Lung (tissue), 11 donors: ENCODE measurements at regions not wholly inside any gene's neighbourhood (a gene's known extent, or its start where the extent isn't known, plus 50 kb on each side); places are given as distances from the start of the nearest gene placed in this dataset.

ENCODE experiments used
- ATAC-seq: fragments of 200-7000 bp; cut with Tn5 transposase; one replicate; pipeline ENCODE4 v1.9.1; 2020; ENCODE audit warnings: moderate number of reproducible peaks; ENCODE audit not compliant: insufficient read depth, low FRiP score
- DNase-seq, 3 donors: peaks; one replicate each; pipeline ENCODE4 v3.0.0-alpha.2; 2013 to 2017
- H3K27ac ChIP-seq, 2 donors: one replicate each; pipeline ENCODE4 v1.5.1; 2013; ENCODE audit warnings: mild to moderate bottlenecking in 2 of 2, moderate library complexity in 2 of 2, control low read depth in 1 of 2, inconsistent platforms in 1 of 2, low read depth in 1 of 2, low read length in 1 of 2
- H3K27me3 ChIP-seq, 3 donors: one replicate each; pipeline ENCODE4 v1.5.1; 2013; ENCODE audit warnings: low read length in 2 of 3; ENCODE audit not compliant: control insufficient read depth in 3 of 3, insufficient read depth in 3 of 3
- H3K36me3 ChIP-seq, 4 donors: one replicate each; pipeline ENCODE4 v1.5.1; 2013; ENCODE audit warnings: low read length in 4 of 4, mild to moderate bottlenecking in 1 of 4, moderate library complexity in 1 of 4; ENCODE audit not compliant: control insufficient read depth in 4 of 4, insufficient read depth in 4 of 4
- H3K4me1 ChIP-seq, 5 donors: one replicate each; pipeline ENCODE4 v1.5.1; 2013; ENCODE audit warnings: low read length in 5 of 5, mild to moderate bottlenecking in 2 of 5, moderate library complexity in 1 of 5; ENCODE audit not compliant: control insufficient read depth in 5 of 5, insufficient read depth in 5 of 5
- H3K4me3 ChIP-seq: one replicate; pipeline ENCODE4 v1.5.1; 2013; ENCODE audit warnings: mild to moderate bottlenecking, control low read depth, moderate library complexity
- H3K9ac ChIP-seq, 2 donors: one replicate each; pipeline ENCODE4 v1.5.1; 2013; ENCODE audit warnings: low read length in 2 of 2, control low read depth in 1 of 2; ENCODE audit not compliant: insufficient read depth in 1 of 2
- H3K9me3 ChIP-seq, 4 donors: one replicate each; pipeline ENCODE4 v1.5.1; 2013; ENCODE audit warnings: low read length in 3 of 4, mild to moderate bottlenecking in 1 of 4, moderate library complexity in 1 of 4; ENCODE audit not compliant: control insufficient read depth in 4 of 4, insufficient read depth in 3 of 4
- WGBS, 2 donors: extraction: QIAGEN DNeasy Blood & Tissue Kit; methylation state at CpG; one replicate each; pipeline ENCODE4 v1.1.7; 2013; 5-methylcytosine and 5-hydroxymethylcytosine counted together
- TF ChIP-seq, protein P1 (sequence below): IDR thresholded peaks from 2 replicates; pipeline ENCODE4 v1.5.1; 2012; ENCODE audit warnings: mild to moderate bottlenecking; ENCODE audit errors: control extremely low read depth, extremely low read depth
- donor health status: control.
- donor health status: control.
- donor health status: Bipolar disorder and iron deficiency.
- donor health status: healthy.
- donor health status: DM: yes; HTN: yes; CAD: no.

DNA sequence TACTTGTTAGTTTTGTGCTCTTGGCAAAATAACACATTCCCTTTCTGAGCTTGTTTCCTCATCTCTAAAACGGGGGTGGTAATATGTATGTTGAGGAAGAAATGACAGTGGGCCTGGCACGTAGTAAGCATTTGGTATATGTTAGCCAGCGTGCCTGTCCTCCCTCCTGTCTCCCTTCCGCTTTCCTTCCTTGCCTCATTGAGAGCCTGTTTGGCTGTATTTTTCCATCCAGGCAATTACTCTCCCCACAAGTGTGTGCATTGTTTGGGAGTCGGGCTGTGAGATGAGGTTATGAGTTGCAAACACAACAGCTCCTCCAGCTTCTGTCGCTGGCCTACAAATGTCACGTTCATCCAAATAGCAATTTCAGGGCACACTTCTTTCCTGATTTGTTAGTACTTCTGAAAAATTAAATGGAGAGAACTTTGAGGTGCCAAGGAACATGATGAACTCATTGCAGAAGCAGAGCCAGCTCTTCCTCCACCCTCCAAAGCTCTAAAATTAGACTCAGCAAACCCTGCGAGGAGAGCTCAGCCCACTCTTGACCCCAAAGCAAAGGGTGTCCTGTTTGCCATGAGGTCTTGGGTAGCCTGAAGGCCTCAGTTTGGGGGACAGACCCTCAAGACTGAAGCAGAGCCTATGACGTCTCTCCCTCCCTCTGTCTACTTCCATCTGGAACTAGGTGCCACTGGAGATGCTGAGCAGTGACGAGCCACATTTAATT lies 50.7 kb upstream of the TOX2 start:
- Histone ChIP-seq H3K4me1 (peaks cover 0 to 2% (median 0%) of the 10 kb centered on the region in 5 donors), H3K9me3 (no peaks in the 10 kb centered on the region), H3K36me3 (no peaks in the 10 kb centered on the region), H3K9ac (no peak overlapping the region), H3K27ac (no peak overlapping the region), H3K27me3 (peaks cover 0 to 2% (median 0%) of the 10 kb centered on the region in 3 donors), H3K4me3 (no peak overlapping the region)
- ATAC-seq (no peak), DNase-seq (peak in 1 of 3 donors; percentile 13)
- TF ChIP-seq, protein P1, sequence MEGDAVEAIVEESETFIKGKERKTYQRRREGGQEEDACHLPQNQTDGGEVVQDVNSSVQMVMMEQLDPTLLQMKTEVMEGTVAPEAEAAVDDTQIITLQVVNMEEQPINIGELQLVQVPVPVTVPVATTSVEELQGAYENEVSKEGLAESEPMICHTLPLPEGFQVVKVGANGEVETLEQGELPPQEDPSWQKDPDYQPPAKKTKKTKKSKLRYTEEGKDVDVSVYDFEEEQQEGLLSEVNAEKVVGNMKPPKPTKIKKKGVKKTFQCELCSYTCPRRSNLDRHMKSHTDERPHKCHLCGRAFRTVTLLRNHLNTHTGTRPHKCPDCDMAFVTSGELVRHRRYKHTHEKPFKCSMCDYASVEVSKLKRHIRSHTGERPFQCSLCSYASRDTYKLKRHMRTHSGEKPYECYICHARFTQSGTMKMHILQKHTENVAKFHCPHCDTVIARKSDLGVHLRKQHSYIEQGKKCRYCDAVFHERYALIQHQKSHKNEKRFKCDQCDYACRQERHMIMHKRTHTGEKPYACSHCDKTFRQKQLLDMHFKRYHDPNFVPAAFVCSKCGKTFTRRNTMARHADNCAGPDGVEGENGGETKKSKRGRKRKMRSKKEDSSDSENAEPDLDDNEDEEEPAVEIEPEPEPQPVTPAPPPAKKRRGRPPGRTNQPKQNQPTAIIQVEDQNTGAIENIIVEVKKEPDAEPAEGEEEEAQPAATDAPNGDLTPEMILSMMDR = no peak
- WGBS, 2 donors = 63 to 71% methylated on average over 10 of the region's 10 CpGs

DNA sequence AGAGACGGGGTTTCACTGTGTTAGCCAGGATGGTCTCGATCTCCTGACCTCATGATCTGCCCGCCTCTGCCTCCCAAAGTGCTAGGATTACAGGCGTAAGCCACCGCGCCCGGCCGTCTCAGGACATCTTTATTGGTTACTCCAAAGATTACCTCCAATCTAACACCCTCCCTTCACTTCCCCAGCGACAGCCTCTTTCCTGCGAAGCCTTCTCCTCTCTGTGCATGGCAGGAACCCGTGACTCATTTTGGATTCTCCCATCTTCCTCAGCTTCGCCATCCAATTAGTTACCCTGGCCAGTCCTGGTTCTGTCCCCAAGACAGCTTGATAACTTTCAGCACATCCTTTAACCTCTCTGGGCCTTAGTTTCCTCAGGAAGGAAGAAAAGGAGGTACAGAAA lies 51.3 kb upstream of the TOX2 start:
- Histone ChIP-seq H3K27me3 (peaks cover 0 to 2% (median 0%) of the 10 kb centered on the region in 3 donors), H3K4me1 (peaks cover 0 to 2% (median 0%) of the 10 kb centered on the region in 5 donors), H3K9ac (no peak overlapping the region), H3K27ac (no peak overlapping the region), H3K36me3 (no peaks in the 10 kb centered on the region), H3K9me3 (no peaks in the 10 kb centered on the region), H3K4me3 (no peak overlapping the region)
- no peak for DNase-seq
- WGBS, 2 donors = 79 to 80% methylated on average over 12 of the region's 12 CpGs
- no peak for ATAC-seq
- TF ChIP-seq, protein P1 = no peak

DNA sequence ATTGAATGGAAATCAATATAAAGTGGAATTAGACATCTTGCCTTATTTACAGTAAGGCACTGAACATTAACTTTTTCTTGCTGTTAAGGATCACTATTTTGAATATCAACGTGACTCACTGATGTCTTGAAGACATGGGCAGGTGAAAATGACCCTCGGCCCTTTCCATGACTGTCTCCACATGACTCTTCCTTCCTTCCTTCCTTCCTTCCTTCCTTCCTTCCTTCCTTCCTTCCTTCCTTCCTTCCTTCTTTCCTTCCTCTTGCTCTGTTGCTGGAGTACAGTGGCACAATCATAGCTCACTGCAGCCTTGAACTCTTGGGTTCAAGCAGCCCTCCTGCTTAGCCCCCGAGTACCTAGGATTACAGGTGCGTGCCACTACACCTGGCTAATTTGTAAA lies 52.2 kb upstream of the TOX2 start:
- H3K4me3 ChIP-seq = no peak overlapping the region
- H3K27ac ChIP-seq = no peak overlapping the region
- H3K9me3 ChIP-seq = no peaks in the 10 kb centered on the region
- no peak overlapping the region for H3K9ac ChIP-seq
- TF ChIP-seq, protein P1 = no peak
- peaks cover 0 to 2% (median 0%) of the 10 kb centered on the region in 5 donors for H3K4me1 ChIP-seq
- H3K36me3 ChIP-seq = no peaks in the 10 kb centered on the region
- 37 to 44% methylated on average over 4 of the region's 4 CpGs for WGBS, 2 donors
- H3K27me3 ChIP-seq = peaks cover 0 to 2% (median 0%) of the 10 kb centered on the region in 3 donors
- no peak for ATAC-seq
- DNase-seq = no peak
